ENCODE measurements at regions not wholly inside any gene's neighbourhood (a gene's known extent, or its start where the extent isn't known, plus 50 kb on each side); places are given as distances from the start of the nearest gene placed in this dataset.

- TF ChIP-seq ATF3 (IDR thresholded peaks at IDR 0.05; ENCODE audit: insufficient read depth, low read depth, low read length), result no peak
- TF ChIP-seq KDM4A (IDR thresholded peaks at IDR 0.05; ENCODE audit: low read depth, low read length, severe bottlenecking), result no peak
- no peak for TF ChIP-seq MAX (IDR thresholded peaks at IDR 0.05)
- TF ChIP-seq EGR1 (IDR thresholded peaks at IDR 0.05; ENCODE audit: borderline replicate concordance, low read depth, low read length), result no peak
- TF ChIP-seq POLR2A (IDR thresholded peaks at IDR 0.05; ENCODE audit: control extremely low read depth in 1 of 2, low read depth in 2 of 2, low read length in 2 of 2), result no peak
- TF ChIP-seq ZNF274 (IDR thresholded peaks at IDR 0.05; ENCODE audit: borderline replicate concordance, extremely low read depth, low read length), result no peak
- no peak for TF ChIP-seq CTBP2 (IDR thresholded peaks at IDR 0.05; ENCODE audit: borderline replicate concordance, insufficient read depth, insufficient read length, low read length)
- no peak for TF ChIP-seq SP2 (IDR thresholded peaks at IDR 0.05; ENCODE audit: low read length)
Measured at GRCh38 chr2:111622859-111623258, 261.1 kb downstream of the ANAPC1 start (continued).

Data from H1 (cell line).